GM18909 (cell line): ENCODE measurements at regions not wholly inside any gene's neighbourhood (a gene's known extent, or its start where the extent isn't known, plus 50 kb on each side); places are given as distances from the start of the nearest gene placed in this dataset.
"Not testable (repeated sequence)": the region's sequence is repeated elsewhere in the genome, so short reads cannot be mapped to it uniquely, and the experiment has no call there.

ENCODE experiments used
- ATAC-seq: cut with Tn5 transposase; IDR thresholded peaks from one replicate; pipeline ENCODE4 v1.9.1; 2021; ENCODE audit warnings: mild to moderate bottlenecking; ENCODE audit not compliant: unreplicated experiment, poor library complexity

GRCh38 chr17:55990332-55991006 is 162.8 kb upstream of the ANKFN1 start:
- no peak for ATAC-seq

- no peak for ATAC-seq
Observed at GRCh38 chr17:55996826-55997225, 156.4 kb upstream of the ANKFN1 start.

- ATAC-seq: no peak
Observed at GRCh38 chr17:56000411-56000810, 152.9 kb upstream of the ANKFN1 start.

GRCh38 chr17:56002656-56003055 is 150.6 kb upstream of the ANKFN1 start:
- not testable (repeated sequence) for ATAC-seq

- no peak for ATAC-seq
Observed at GRCh38 chr17:56009795-56010651, 143.3 kb upstream of the ANKFN1 start.

- ATAC-seq: no peak
Observed at GRCh38 chr17:56011406-56012131, 141.7 kb upstream of the ANKFN1 start.

GRCh38 chr17:56018211-56018610 is 135.1 kb upstream of the ANKFN1 start:
- ATAC-seq: no peak

GRCh38 chr17:56020369-56020768 is 132.9 kb upstream of the ANKFN1 start:
- no peak for ATAC-seq

- ATAC-seq: no peak
Observed at GRCh38 chr17:56021681-56022190, 131.5 kb upstream of the ANKFN1 start.

GRCh38 chr17:56023851-56024250 is 129.4 kb upstream of the ANKFN1 start:
- ATAC-seq: no peak

GRCh38 chr17:56026915-56027314 is 126.4 kb upstream of the ANKFN1 start:
- no peak for ATAC-seq

- ATAC-seq: no peak
Observed at GRCh38 chr17:56028837-56029236, 124.4 kb upstream of the ANKFN1 start.

GRCh38 chr17:56030009-56030624 is 123.2 kb upstream of the ANKFN1 start:
- no peak for ATAC-seq

GRCh38 chr17:56031636-56032035 is 121.6 kb upstream of the ANKFN1 start:
- no peak for ATAC-seq

GRCh38 chr17:56034197-56034635 is 119.1 kb upstream of the ANKFN1 start:
- no peak for ATAC-seq

GRCh38 chr17:56038131-56038530 is 115.1 kb upstream of the ANKFN1 start:
- no peak for ATAC-seq

GRCh38 chr17:56045872-56046271 is 107.4 kb upstream of the ANKFN1 start:
- ATAC-seq: no peak

GRCh38 chr17:56047331-56047730 is 105.9 kb upstream of the ANKFN1 start:
- no peak for ATAC-seq

- ATAC-seq: no peak
Observed at GRCh38 chr17:56057869-56058268, 95.4 kb upstream of the ANKFN1 start.

- no peak for ATAC-seq
Observed at GRCh38 chr17:56064506-56064905, 88.8 kb upstream of the ANKFN1 start.
